ENCODE measurements at regions not wholly inside any gene's neighbourhood (a gene's known extent, or its start where the extent isn't known, plus 50 kb on each side); places are given as distances from the start of the nearest gene placed in this dataset.

- Histone ChIP-seq H3K4me1 (ENCODE audit: control insufficient read depth in 1 of 2, insufficient read depth in 2 of 2, low read length in 2 of 2) (no peaks in the 10 kb centered on the region), H3K9me2 (ENCODE audit: insufficient read depth) (no peaks in the 10 kb centered on the region), H3K9ac (ENCODE audit: low read length) (no peak overlapping the region), H3K27ac (ENCODE audit: low read depth, low read length) (no peak overlapping the region), H3K36me3 (ENCODE audit: control insufficient read depth in 1 of 2, insufficient read depth in 2 of 2, low read length in 2 of 2) (no peaks in the 10 kb centered on the region), H4K20me1 (ENCODE audit: insufficient read depth) (no peaks in the 10 kb centered on the region), H3K4me3 (replicated peaks in 1 of 2; ENCODE audit: low read depth in 1 of 2, low read length in 2 of 2) (no peak overlapping the region), H3K79me2 (ENCODE audit: insufficient read depth, low read length) (no peaks in the 10 kb centered on the region), H3K4me2 (ENCODE audit: low read length) (no peak overlapping the region), H3K9me3 (ENCODE audit: control insufficient read depth in 1 of 2, insufficient read depth in 1 of 2, low read depth in 1 of 2, low read length in 2 of 2) (no peaks in the 10 kb centered on the region), H2AFZ (ENCODE audit: low read depth, low read length, poor library complexity, severe bottlenecking) (no peak overlapping the region), H3K27me3 (ENCODE audit: insufficient read depth, low read length) (no peaks in the 10 kb centered on the region)
- RAD21 ChIA-PET (ENCODE audit: low non-redundant PET in 1 of 2, low total read pairs in 2 of 2, uncharacterized antibody in 2 of 2, unreplicated experiment in 2 of 2), result no interaction called here
- TF ChIP-seq, protein P1, sequence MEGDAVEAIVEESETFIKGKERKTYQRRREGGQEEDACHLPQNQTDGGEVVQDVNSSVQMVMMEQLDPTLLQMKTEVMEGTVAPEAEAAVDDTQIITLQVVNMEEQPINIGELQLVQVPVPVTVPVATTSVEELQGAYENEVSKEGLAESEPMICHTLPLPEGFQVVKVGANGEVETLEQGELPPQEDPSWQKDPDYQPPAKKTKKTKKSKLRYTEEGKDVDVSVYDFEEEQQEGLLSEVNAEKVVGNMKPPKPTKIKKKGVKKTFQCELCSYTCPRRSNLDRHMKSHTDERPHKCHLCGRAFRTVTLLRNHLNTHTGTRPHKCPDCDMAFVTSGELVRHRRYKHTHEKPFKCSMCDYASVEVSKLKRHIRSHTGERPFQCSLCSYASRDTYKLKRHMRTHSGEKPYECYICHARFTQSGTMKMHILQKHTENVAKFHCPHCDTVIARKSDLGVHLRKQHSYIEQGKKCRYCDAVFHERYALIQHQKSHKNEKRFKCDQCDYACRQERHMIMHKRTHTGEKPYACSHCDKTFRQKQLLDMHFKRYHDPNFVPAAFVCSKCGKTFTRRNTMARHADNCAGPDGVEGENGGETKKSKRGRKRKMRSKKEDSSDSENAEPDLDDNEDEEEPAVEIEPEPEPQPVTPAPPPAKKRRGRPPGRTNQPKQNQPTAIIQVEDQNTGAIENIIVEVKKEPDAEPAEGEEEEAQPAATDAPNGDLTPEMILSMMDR (IDR thresholded peaks at IDR 0.05 in 2 of 3, conservative IDR thresholded peaks at IDR 0.05 in 1 of 3; ENCODE audit: borderline replicate concordance in 1 of 3, insufficient read depth in 1 of 3, low read depth in 2 of 3, low read length in 2 of 3), result no peak
- TF ChIP-seq ELF1 (IDR thresholded peaks at IDR 0.05; ENCODE audit: borderline replicate concordance, low read depth) (no peak), SRF (IDR thresholded peaks at IDR 0.05; ENCODE audit: low read depth) (no peak), SIN3A (IDR thresholded peaks at IDR 0.05; ENCODE audit: low read depth) (no peak), EZH2 (IDR thresholded peaks at IDR 0.05) (no peak), JUND (IDR thresholded peaks at IDR 0.05) (no peak), CEBPB (IDR thresholded peaks at IDR 0.05; ENCODE audit: low read depth) (no peak), CBX3 (IDR thresholded peaks at IDR 0.05; ENCODE audit: low read depth) (no peak), POLR2A (IDR thresholded peaks at IDR 0.05; ENCODE audit: borderline replicate concordance, extremely low read depth, insufficient read depth, insufficient read length) (no peak), FOSL1 (IDR thresholded peaks at IDR 0.05; ENCODE audit: low read depth) (no peak), YY1 (IDR thresholded peaks at IDR 0.05; ENCODE audit: extremely low read depth, insufficient replicate concordance, low read depth, low read length) (no peak), SP1 (IDR thresholded peaks at IDR 0.05; ENCODE audit: low read depth) (no peak), RAD21 (IDR thresholded peaks at IDR 0.05; ENCODE audit: low read depth) (no peak), EZH2phosphoT487 (IDR thresholded peaks at IDR 0.05; ENCODE audit: borderline replicate concordance) (no peak), POLR2AphosphoS5 (IDR thresholded peaks at IDR 0.05; ENCODE audit: low read depth, low read length) (no peak), ZFX (IDR thresholded peaks at IDR 0.05) (no peak), ATF3 (IDR thresholded peaks at IDR 0.05) (no peak)
- TF ChIP-seq, protein P2, sequence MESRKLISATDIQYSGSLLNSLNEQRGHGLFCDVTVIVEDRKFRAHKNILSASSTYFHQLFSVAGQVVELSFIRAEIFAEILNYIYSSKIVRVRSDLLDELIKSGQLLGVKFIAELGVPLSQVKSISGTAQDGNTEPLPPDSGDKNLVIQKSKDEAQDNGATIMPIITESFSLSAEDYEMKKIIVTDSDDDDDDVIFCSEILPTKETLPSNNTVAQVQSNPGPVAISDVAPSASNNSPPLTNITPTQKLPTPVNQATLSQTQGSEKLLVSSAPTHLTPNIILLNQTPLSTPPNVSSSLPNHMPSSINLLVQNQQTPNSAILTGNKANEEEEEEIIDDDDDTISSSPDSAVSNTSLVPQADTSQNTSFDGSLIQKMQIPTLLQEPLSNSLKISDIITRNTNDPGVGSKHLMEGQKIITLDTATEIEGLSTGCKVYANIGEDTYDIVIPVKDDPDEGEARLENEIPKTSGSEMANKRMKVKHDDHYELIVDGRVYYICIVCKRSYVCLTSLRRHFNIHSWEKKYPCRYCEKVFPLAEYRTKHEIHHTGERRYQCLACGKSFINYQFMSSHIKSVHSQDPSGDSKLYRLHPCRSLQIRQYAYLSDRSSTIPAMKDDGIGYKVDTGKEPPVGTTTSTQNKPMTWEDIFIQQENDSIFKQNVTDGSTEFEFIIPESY (IDR thresholded peaks at IDR 0.05; ENCODE audit: extremely low read depth, insufficient replicate concordance, low read length), result no peak
- TF ChIP-seq, protein P3, sequence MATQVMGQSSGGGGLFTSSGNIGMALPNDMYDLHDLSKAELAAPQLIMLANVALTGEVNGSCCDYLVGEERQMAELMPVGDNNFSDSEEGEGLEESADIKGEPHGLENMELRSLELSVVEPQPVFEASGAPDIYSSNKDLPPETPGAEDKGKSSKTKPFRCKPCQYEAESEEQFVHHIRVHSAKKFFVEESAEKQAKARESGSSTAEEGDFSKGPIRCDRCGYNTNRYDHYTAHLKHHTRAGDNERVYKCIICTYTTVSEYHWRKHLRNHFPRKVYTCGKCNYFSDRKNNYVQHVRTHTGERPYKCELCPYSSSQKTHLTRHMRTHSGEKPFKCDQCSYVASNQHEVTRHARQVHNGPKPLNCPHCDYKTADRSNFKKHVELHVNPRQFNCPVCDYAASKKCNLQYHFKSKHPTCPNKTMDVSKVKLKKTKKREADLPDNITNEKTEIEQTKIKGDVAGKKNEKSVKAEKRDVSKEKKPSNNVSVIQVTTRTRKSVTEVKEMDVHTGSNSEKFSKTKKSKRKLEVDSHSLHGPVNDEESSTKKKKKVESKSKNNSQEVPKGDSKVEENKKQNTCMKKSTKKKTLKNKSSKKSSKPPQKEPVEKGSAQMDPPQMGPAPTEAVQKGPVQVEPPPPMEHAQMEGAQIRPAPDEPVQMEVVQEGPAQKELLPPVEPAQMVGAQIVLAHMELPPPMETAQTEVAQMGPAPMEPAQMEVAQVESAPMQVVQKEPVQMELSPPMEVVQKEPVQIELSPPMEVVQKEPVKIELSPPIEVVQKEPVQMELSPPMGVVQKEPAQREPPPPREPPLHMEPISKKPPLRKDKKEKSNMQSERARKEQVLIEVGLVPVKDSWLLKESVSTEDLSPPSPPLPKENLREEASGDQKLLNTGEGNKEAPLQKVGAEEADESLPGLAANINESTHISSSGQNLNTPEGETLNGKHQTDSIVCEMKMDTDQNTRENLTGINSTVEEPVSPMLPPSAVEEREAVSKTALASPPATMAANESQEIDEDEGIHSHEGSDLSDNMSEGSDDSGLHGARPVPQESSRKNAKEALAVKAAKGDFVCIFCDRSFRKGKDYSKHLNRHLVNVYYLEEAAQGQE (IDR thresholded peaks at IDR 0.05; ENCODE audit: low read depth), result no peak
- POLR2A ChIA-PET, result no interaction called here
- BruUV-seq (replicated peaks), result no TSS peak
- CTCF ChIA-PET, result no interaction called here
- ATAC-seq (no peak), DNase-seq (ENCODE audit: low read depth, low spot score) (no peak)
- intact Hi-C loops (cut with micrococcal nuclease), result no loop called here
Measured at GRCh38 chr4:166680796-166681195, 553.5 kb downstream of the SPOCK3 start.

Measured in HCT116 (cell line).